OCI-LY7 (cell line): ENCODE measurements at regions not wholly inside any gene's neighbourhood (a gene's known extent, or its start where the extent isn't known, plus 50 kb on each side); places are given as distances from the start of the nearest gene placed in this dataset. TPM values are rescaled to one million over a fixed set of nuclear protein-coding genes. Genes with fewer than 3 reads are reported as not detected.

Experiments
- microRNA-seq: library from miRNA; unstranded; fragments of <30 nt; microRNA quantifications from one replicate; pipeline ENCODE4 v1.2.0, GENCODE V29; 2022; ENCODE audit warnings: borderline replicate concordance
- small RNA-seq: library from RNA; depleted of rRNA; stranded (forward); fragments of <200 nt; gene quantifications from one replicate; pipeline ENCODE3, GENCODE V24; 2014

Small RNA genes in the stretch of these regions (microRNA-seq; reads per million reads assigned to microRNA genes)
- gene MIR4472-2 = not detected

Small RNA genes in the stretch of these regions (small RNA-seq; reads per million reads assigned to genes)
- gene MIR4472-2 = not detected
